ENCODE measurements at regions not wholly inside any gene's neighbourhood (a gene's known extent, or its start where the extent isn't known, plus 50 kb on each side); places are given as distances from the start of the nearest gene placed in this dataset.
"Not testable (repeated sequence)": the region's sequence is repeated elsewhere in the genome, so short reads cannot be mapped to it uniquely, and the experiment has no call there.

DNA sequence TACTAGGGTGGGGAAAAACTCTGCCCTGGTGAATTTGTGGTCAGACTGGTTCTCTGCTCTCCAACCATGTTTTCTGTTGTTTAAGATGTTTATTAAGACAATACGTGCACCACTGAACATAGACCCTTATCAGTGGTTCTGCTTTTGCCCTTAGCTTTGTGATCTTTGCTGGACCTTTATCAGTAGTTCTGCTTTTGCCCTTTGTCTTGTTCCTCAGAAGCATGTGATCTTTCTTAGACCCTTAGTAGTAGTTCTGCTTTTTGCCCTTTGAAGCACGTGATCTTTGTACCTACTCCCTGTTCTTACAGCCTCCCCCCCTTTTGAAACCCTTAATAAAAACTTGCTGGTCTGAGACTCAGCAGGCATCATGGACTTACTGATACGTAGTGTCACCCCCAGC lies 101.4 kb upstream of the FAM90A1 start:
- TF ChIP-seq, protein P1, sequence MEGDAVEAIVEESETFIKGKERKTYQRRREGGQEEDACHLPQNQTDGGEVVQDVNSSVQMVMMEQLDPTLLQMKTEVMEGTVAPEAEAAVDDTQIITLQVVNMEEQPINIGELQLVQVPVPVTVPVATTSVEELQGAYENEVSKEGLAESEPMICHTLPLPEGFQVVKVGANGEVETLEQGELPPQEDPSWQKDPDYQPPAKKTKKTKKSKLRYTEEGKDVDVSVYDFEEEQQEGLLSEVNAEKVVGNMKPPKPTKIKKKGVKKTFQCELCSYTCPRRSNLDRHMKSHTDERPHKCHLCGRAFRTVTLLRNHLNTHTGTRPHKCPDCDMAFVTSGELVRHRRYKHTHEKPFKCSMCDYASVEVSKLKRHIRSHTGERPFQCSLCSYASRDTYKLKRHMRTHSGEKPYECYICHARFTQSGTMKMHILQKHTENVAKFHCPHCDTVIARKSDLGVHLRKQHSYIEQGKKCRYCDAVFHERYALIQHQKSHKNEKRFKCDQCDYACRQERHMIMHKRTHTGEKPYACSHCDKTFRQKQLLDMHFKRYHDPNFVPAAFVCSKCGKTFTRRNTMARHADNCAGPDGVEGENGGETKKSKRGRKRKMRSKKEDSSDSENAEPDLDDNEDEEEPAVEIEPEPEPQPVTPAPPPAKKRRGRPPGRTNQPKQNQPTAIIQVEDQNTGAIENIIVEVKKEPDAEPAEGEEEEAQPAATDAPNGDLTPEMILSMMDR (conservative IDR thresholded peaks at IDR 0.05 in 1 of 2, IDR thresholded peaks at IDR 0.05 in 1 of 2; ENCODE audit: low read depth in 1 of 2, low read length in 2 of 2), result not testable (repeated sequence)
- not testable (repeated sequence) for TF ChIP-seq EZH2 (IDR thresholded peaks at IDR 0.05; ENCODE audit: low read length, missing control alignments)
